Kidney (tissue), 13 donors: ENCODE measurements at regions not wholly inside any gene's neighbourhood (a gene's known extent, or its start where the extent isn't known, plus 50 kb on each side); places are given as distances from the start of the nearest gene placed in this dataset.

Source experiments
- DNase-seq, 5 donors: peaks; one replicate each; pipeline ENCODE4 v3.0.0-alpha.2; 2013 to 2020
- FAIRE-seq: peaks from 2 replicates; lab custom pipeline; 2012; peaks lifted over from hg19 to GRCh38; lab: Jason Lieb, UNC
- H3K27ac ChIP-seq, 2 donors: one replicate each; pipeline ENCODE4 v1.7.0; 2013; ENCODE audit warnings: low read depth in 2 of 2, low read length in 2 of 2, inconsistent platforms in 1 of 2
- H3K27me3 ChIP-seq: one replicate; pipeline ENCODE4 v1.7.1; 2013; ENCODE audit warnings: low read length, inconsistent platforms; ENCODE audit not compliant: control insufficient read depth, insufficient read depth
- H3K36me3 ChIP-seq, 3 donors: one replicate each; pipeline versions ENCODE4 v1.7.0 to v1.7.1; 2013; ENCODE audit warnings: low read length in 3 of 3, control low read depth in 1 of 3, inconsistent platforms in 1 of 3; ENCODE audit not compliant: insufficient read depth in 3 of 3, control insufficient read depth in 2 of 3
- H3K4me1 ChIP-seq, 3 donors: one replicate each; pipeline versions ENCODE4 v1.7.0 to v1.7.1; 2013; ENCODE audit warnings: low read length in 3 of 3, inconsistent platforms in 1 of 3, low read depth in 1 of 3; ENCODE audit not compliant: control insufficient read depth in 2 of 3, insufficient read depth in 2 of 3
- H3K4me3 ChIP-seq, 3 donors: one replicate each; pipeline versions ENCODE4 v1.7.0 to v1.8.1; 2013; ENCODE audit warnings: low read length in 3 of 3, control low read depth in 1 of 3, inconsistent platforms in 1 of 3
- H3K9ac ChIP-seq, 3 donors: one replicate each; pipeline versions ENCODE4 v1.7.0 to v1.7.1; 2013; ENCODE audit warnings: low read length in 3 of 3, control low read depth in 1 of 3, inconsistent platforms in 1 of 3
- H3K9me3 ChIP-seq, 3 donors: one replicate each; pipeline versions ENCODE4 v1.7.0 to v1.7.1; 2013; ENCODE audit warnings: low read length in 3 of 3, control low read depth in 1 of 3, inconsistent platforms in 1 of 3; ENCODE audit not compliant: control insufficient read depth in 2 of 3, insufficient read depth in 1 of 3
- CTCF ChIP-seq: IDR thresholded peaks from 3 replicates; pipeline ENCODE4 v1.5.1; 2012; ENCODE audit warnings: mild to moderate bottlenecking, moderate library complexity, borderline replicate concordance; ENCODE audit not compliant: insufficient read depth; ENCODE audit errors: extremely low read depth
- intact Hi-C: fragments of 100-400 bp; cut with DNase I; formaldehyde crosslinking; loops from one replicate; pipeline ENCODE4 v1.11.1; 2022
- donor health status: control.
- donor health status: control.
- donor health status: control.
- donor health status: control.
- donor health status: control.
- donor health status: DM: yes; HTN: yes; CAD: no.
- donor health status: Normal renal cell carcinoma (clear cell type).

- H3K27ac ChIP-seq: no peak overlapping the region
- no peaks in the 10 kb centered on the region for H3K36me3 ChIP-seq
- no peaks in the 10 kb centered on the region for H3K27me3 ChIP-seq
- H3K4me1 ChIP-seq: no peaks in the 10 kb centered on the region
- DNase-seq (no peak), FAIRE-seq (no peak)
- H3K9ac ChIP-seq: no peak overlapping the region
- intact Hi-C loops: no loop called here
- TF ChIP-seq CTCF: no peak
- no peak overlapping the region for H3K4me3 ChIP-seq
- no peaks in the 10 kb centered on the region for H3K9me3 ChIP-seq
Observed at GRCh38 chr11:27771516-27771915, 71.3 kb upstream of the BDNF start.

GRCh38 chr11:27770576-27770975 lies 70.3 kb upstream of the BDNF start:
- no peaks in the 10 kb centered on the region for H3K9me3 ChIP-seq
- H3K27ac ChIP-seq: no peak overlapping the region
- no peak for FAIRE-seq
- TF ChIP-seq CTCF: no peak
- no peaks in the 10 kb centered on the region for H3K4me1 ChIP-seq
- DNase-seq: no peak
- no peaks in the 10 kb centered on the region for H3K36me3 ChIP-seq
- H3K9ac ChIP-seq: no peak overlapping the region
- no peak overlapping the region for H3K4me3 ChIP-seq
- H3K27me3 ChIP-seq: no peaks in the 10 kb centered on the region
- intact Hi-C loops: no loop called here

DNA sequence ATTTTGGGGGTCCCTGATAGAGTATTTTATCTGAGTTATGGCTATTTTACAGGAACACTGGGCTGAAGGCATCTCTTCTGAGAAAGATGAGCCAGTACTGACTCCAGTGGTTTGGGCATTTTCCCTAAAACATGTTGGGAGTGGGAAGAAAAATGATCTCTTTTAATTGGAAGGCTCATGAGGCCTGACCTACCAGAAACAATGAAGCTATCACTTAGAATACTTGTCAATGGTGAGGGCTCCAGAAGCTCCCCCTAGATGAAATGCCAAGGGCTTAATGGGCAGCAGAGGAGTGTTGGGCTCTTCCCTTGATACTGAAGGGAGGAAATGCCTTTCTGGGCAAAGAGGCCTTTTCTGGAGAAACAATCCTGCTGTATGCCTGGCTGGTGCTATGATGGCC lies 63.5 kb upstream of the BDNF start:
- Histone ChIP-seq H3K9me3 (no peaks in the 10 kb centered on the region), H3K9ac (no peak overlapping the region), H3K27ac (no peak overlapping the region), H3K4me1 (no peaks in the 10 kb centered on the region), H3K27me3 (no peaks in the 10 kb centered on the region), H3K4me3 (no peak overlapping the region), H3K36me3 (no peaks in the 10 kb centered on the region)
- no peak for DNase-seq
- intact Hi-C loops: no loop called here
- TF ChIP-seq CTCF: no peak
- no peak for FAIRE-seq

DNA sequence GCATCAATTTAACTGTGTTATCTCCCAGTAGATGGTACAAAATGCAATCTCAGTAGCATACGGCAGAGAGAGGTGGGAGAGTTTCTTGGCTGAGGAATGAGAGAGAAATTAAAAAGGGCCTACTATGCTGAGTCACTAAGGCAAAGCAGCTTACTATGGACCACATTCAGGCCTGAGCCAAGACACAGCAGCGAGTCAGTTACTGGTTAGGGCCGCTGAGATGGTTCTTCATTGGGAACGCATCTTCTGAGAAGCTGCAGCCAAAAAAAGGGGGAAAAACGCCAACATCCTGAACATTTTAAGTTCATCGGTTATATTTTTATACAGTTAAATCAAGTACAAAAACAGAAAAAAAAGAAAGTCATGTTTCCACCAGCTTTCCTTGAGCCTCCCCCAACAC lies 61.1 kb upstream of the BDNF start:
- Histone ChIP-seq H3K9me3 (no peaks in the 10 kb centered on the region), H3K27ac (no peak overlapping the region), H3K9ac (no peak overlapping the region), H3K4me1 (no peaks in the 10 kb centered on the region), H3K4me3 (no peak overlapping the region), H3K36me3 (no peaks in the 10 kb centered on the region), H3K27me3 (no peaks in the 10 kb centered on the region)
- intact Hi-C loops: no loop called here
- DNase-seq (no peak), FAIRE-seq (no peak)
- TF ChIP-seq CTCF: no peak
